ENCODE measurements at regions not wholly inside any gene's neighbourhood (a gene's known extent, or its start where the extent isn't known, plus 50 kb on each side); places are given as distances from the start of the nearest gene placed in this dataset.

GRCh38 chr3:31382856-31383255 is 149.9 kb upstream of the STT3B start:
- Mint-ChIP-seq H3K36me3 (no peaks in the 10 kb centered on the region), H3K4me1 (no peaks in the 10 kb centered on the region), H3K9me3 (peaks cover 13% of the 10 kb centered on the region), H3K27ac (no peak overlapping the region), H3K27me3 (ENCODE audit: insufficient read depth, low read depth) (no peaks in the 10 kb centered on the region), H3K4me3 (no peak overlapping the region)
- H3K36me3 ChIP-seq = no peaks in the 10 kb centered on the region
- no peak overlapping the region for H3K4me3 ChIP-seq
- no peak overlapping the region for H3K9ac ChIP-seq
- H3K27ac ChIP-seq = no peak overlapping the region
- no peak for DNase-seq (ENCODE audit: low spot score)
- no peaks in the 10 kb centered on the region for H3K27me3 ChIP-seq
- H4K20me1 ChIP-seq (ENCODE audit: low read depth) = no peaks in the 10 kb centered on the region
- H2AFZ ChIP-seq (replicated peaks) = no peak overlapping the region
- no peaks in the 10 kb centered on the region for H3K79me2 ChIP-seq (ENCODE audit: low read depth)
- no peaks in the 10 kb centered on the region for H3K4me1 ChIP-seq
- TF ChIP-seq, protein P1, sequence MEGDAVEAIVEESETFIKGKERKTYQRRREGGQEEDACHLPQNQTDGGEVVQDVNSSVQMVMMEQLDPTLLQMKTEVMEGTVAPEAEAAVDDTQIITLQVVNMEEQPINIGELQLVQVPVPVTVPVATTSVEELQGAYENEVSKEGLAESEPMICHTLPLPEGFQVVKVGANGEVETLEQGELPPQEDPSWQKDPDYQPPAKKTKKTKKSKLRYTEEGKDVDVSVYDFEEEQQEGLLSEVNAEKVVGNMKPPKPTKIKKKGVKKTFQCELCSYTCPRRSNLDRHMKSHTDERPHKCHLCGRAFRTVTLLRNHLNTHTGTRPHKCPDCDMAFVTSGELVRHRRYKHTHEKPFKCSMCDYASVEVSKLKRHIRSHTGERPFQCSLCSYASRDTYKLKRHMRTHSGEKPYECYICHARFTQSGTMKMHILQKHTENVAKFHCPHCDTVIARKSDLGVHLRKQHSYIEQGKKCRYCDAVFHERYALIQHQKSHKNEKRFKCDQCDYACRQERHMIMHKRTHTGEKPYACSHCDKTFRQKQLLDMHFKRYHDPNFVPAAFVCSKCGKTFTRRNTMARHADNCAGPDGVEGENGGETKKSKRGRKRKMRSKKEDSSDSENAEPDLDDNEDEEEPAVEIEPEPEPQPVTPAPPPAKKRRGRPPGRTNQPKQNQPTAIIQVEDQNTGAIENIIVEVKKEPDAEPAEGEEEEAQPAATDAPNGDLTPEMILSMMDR (IDR thresholded peaks at IDR 0.05) = no peak
- no peak for TF ChIP-seq EZH2 (IDR thresholded peaks at IDR 0.05)
- TF ChIP-seq EZH2phosphoT487 (IDR thresholded peaks at IDR 0.05) = no peak
- no peaks in the 10 kb centered on the region for H3F3A ChIP-seq (ENCODE audit: low read depth)
- no peaks in the 10 kb centered on the region for H3K9me3 ChIP-seq (ENCODE audit: low read depth)
- no peak overlapping the region for H3K4me2 ChIP-seq

DNA sequence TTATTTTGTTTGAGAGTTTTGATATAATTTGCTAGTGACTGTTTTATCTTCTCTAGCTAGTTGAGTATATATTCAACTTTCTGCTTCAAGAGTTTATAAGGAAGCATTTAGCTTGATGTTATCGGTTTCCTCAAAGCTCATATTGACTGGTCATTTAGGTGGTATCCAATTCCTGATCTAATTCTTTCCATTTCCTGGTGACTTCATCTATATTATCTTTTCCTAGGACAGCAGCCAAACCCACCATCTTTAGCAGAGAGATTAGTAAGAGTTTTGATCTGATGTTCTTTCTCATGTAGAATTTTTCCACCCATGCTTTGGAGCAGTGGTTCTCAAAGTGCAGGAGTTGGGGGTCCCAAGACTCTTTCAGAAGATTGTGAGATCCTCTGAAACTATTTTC is 148.6 kb upstream of the STT3B start:
- no peak for DNase-seq (ENCODE audit: low spot score)
- no peaks in the 10 kb centered on the region for H3K27me3 ChIP-seq
- Mint-ChIP-seq H3K9me3 (peaks cover 13% of the 10 kb centered on the region), H3K27ac (no peak overlapping the region), H3K36me3 (no peaks in the 10 kb centered on the region), H3K27me3 (ENCODE audit: insufficient read depth, low read depth) (no peaks in the 10 kb centered on the region), H3K4me1 (no peaks in the 10 kb centered on the region), H3K4me3 (no peak overlapping the region)
- H3K4me3 ChIP-seq = no peak overlapping the region
- TF ChIP-seq EZH2 (IDR thresholded peaks at IDR 0.05) (no peak), EZH2phosphoT487 (IDR thresholded peaks at IDR 0.05) (no peak)
- TF ChIP-seq, protein P1 (IDR thresholded peaks at IDR 0.05) = no peak
- H3K9ac ChIP-seq = no peak overlapping the region
- no peak overlapping the region for H3K27ac ChIP-seq
- no peaks in the 10 kb centered on the region for H3K4me1 ChIP-seq
- no peaks in the 10 kb centered on the region for H4K20me1 ChIP-seq (ENCODE audit: low read depth)
- no peaks in the 10 kb centered on the region for H3K36me3 ChIP-seq
- H2AFZ ChIP-seq (replicated peaks) = no peak overlapping the region
- no peaks in the 10 kb centered on the region for H3K79me2 ChIP-seq (ENCODE audit: low read depth)
- H3K9me3 ChIP-seq (ENCODE audit: low read depth) = no peaks in the 10 kb centered on the region
- H3F3A ChIP-seq (ENCODE audit: low read depth) = no peaks in the 10 kb centered on the region
- no peak overlapping the region for H3K4me2 ChIP-seq

DNA sequence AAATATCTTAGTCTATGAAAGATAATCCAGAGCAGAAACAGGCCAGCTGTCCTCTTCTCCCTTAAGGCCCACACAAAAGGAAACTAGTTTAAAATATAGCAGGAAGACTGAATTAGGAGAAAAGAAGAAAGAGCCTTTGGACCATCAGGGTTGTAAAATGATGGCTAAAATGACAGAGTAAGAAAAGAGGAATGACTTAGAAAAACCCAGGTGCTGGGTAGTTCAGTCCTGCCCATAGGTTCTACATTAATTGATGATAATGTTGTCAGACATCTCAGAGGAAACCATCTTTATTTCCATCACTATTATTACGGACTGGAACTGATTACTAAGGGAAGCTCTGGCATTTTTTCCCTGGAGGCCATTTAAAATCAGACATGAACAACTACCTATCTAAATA is 142.8 kb upstream of the STT3B start:
- Histone ChIP-seq H3K27ac (no peak overlapping the region), H3K36me3 (no peaks in the 10 kb centered on the region), H3F3A (ENCODE audit: low read depth) (peaks cover 24% of the 10 kb centered on the region), H4K20me1 (ENCODE audit: low read depth) (no peaks in the 10 kb centered on the region), H3K4me3 (no peak overlapping the region), H3K27me3 (no peaks in the 10 kb centered on the region), H3K4me2 (no peak overlapping the region), H3K9ac (no peak overlapping the region), H2AFZ (replicated peaks) (no peak overlapping the region), H3K4me1 (peaks cover 33% of the 10 kb centered on the region), H3K79me2 (ENCODE audit: low read depth) (no peaks in the 10 kb centered on the region), H3K9me3 (ENCODE audit: low read depth) (no peaks in the 10 kb centered on the region)
- H3K27ac Mint-ChIP-seq = no peak overlapping the region
- no peak overlapping the region for H3K4me3 Mint-ChIP-seq
- H3K9me3 Mint-ChIP-seq = peaks cover 13% of the 10 kb centered on the region
- no peaks in the 10 kb centered on the region for H3K27me3 Mint-ChIP-seq (ENCODE audit: insufficient read depth, low read depth)
- DNase-seq (ENCODE audit: low spot score) = no peak
- no peaks in the 10 kb centered on the region for H3K36me3 Mint-ChIP-seq
- H3K4me1 Mint-ChIP-seq = peaks cover 29% of the 10 kb centered on the region
- TF ChIP-seq EZH2 (IDR thresholded peaks at IDR 0.05) (no peak), EZH2phosphoT487 (IDR thresholded peaks at IDR 0.05) (no peak)
- TF ChIP-seq, protein P1 (IDR thresholded peaks at IDR 0.05) = no peak

Data from neural progenitor cell (in vitro differentiated cells).